ENCODE measurements at regions not wholly inside any gene's neighbourhood (a gene's known extent, or its start where the extent isn't known, plus 50 kb on each side); places are given as distances from the start of the nearest gene placed in this dataset.

GRCh38 chr5:166979307-166979895 lies 1312.0 kb upstream of the WWC1 start:
- H3K9me3 ChIP-seq (ENCODE audit: low read depth): no peaks in the 10 kb centered on the region
- no peak for TF ChIP-seq CTCF (IDR thresholded peaks at IDR 0.05; ENCODE audit: low read depth, low read length)
- peak in 1 of 2 donors; percentile 12 for DNase-seq (ENCODE audit: low read depth in 1 of 2, low spot score in 1 of 2)
- peaks cover 10% of the 10 kb centered on the region for H3K27me3 ChIP-seq
- peaks cover 5% of the 10 kb centered on the region for H3K4me1 ChIP-seq (ENCODE audit: low read depth)
- no peak overlapping the region for H3K27ac ChIP-seq
- no peaks in the 10 kb centered on the region for H3K36me3 ChIP-seq
- H3K4me3 ChIP-seq: peak overlapping the region; percentile 43

GRCh38 chr5:166980666-166981065 lies 1310.8 kb upstream of the WWC1 start:
- no peak overlapping the region for H3K4me3 ChIP-seq
- peaks cover 5% of the 10 kb centered on the region for H3K4me1 ChIP-seq (ENCODE audit: low read depth)
- no peaks in the 10 kb centered on the region for H3K36me3 ChIP-seq
- no peak overlapping the region for H3K27ac ChIP-seq
- DNase-seq (ENCODE audit: low read depth in 1 of 2, low spot score in 1 of 2): no peak
- peaks cover 10% of the 10 kb centered on the region for H3K27me3 ChIP-seq
- no peaks in the 10 kb centered on the region for H3K9me3 ChIP-seq (ENCODE audit: low read depth)
- no peak for TF ChIP-seq CTCF (IDR thresholded peaks at IDR 0.05; ENCODE audit: low read depth, low read length)

- Histone ChIP-seq H3K36me3 (no peaks in the 10 kb centered on the region), H3K27ac (no peak overlapping the region), H3K9me3 (ENCODE audit: low read depth) (no peaks in the 10 kb centered on the region), H3K4me3 (no peak overlapping the region), H3K4me1 (ENCODE audit: low read depth) (peaks cover 5% of the 10 kb centered on the region), H3K27me3 (peaks cover 13% of the 10 kb centered on the region)
- TF ChIP-seq CTCF (IDR thresholded peaks at IDR 0.05; ENCODE audit: low read depth, low read length): no peak
- no peak for DNase-seq (ENCODE audit: low read depth in 1 of 2, low spot score in 1 of 2)
These were observed 1309.2 kb upstream of the WWC1 start for GRCh38 chr5:166982226-166982625.

GRCh38 chr5:166991601-166992000 lies 1299.8 kb upstream of the WWC1 start:
- Histone ChIP-seq H3K27me3 (peaks cover 2% of the 10 kb centered on the region), H3K36me3 (no peaks in the 10 kb centered on the region), H3K4me1 (ENCODE audit: low read depth) (peaks cover 11% of the 10 kb centered on the region), H3K4me3 (no peak overlapping the region), H3K9me3 (ENCODE audit: low read depth) (no peaks in the 10 kb centered on the region), H3K27ac (no peak overlapping the region)
- no peak for TF ChIP-seq CTCF (IDR thresholded peaks at IDR 0.05; ENCODE audit: low read depth, low read length)
- no peak for DNase-seq (ENCODE audit: low read depth in 1 of 2, low spot score in 1 of 2)

GRCh38 chr5:166992108-166992507 lies 1299.3 kb upstream of the WWC1 start:
- TF ChIP-seq CTCF (IDR thresholded peaks at IDR 0.05; ENCODE audit: low read depth, low read length): no peak
- Histone ChIP-seq H3K9me3 (ENCODE audit: low read depth) (no peaks in the 10 kb centered on the region), H3K36me3 (no peaks in the 10 kb centered on the region), H3K27ac (no peak overlapping the region), H3K4me1 (ENCODE audit: low read depth) (peaks cover 11% of the 10 kb centered on the region), H3K27me3 (no peaks in the 10 kb centered on the region), H3K4me3 (no peak overlapping the region)
- no peak for DNase-seq (ENCODE audit: low read depth in 1 of 2, low spot score in 1 of 2)

All from cardiac muscle cell (in vitro differentiated cells and primary cell).